Suprapubic skin (tissue), 4 donors: ENCODE measurements at regions not wholly inside any gene's neighbourhood (a gene's known extent, or its start where the extent isn't known, plus 50 kb on each side); places are given as distances from the start of the nearest gene placed in this dataset.
"Not testable (repeated sequence)": the region's sequence is repeated elsewhere in the genome, so short reads cannot be mapped to it uniquely, and the experiment has no call there.

Source experiments
- EP300 ChIP-seq: sonication (generic); formaldehyde crosslinking; IDR thresholded peaks from one replicate; pipeline ENCODE4 v1.6.1; 2017; ENCODE audit warnings: antibody characterized with exemption
- POLR2A ChIP-seq, 2 donors: fragments of 450-650 bp; IDR thresholded peaks; one replicate each; pipeline ENCODE4 v1.6.1; 2017; ENCODE audit warnings: antibody characterized with exemption in 2 of 2, mild to moderate bottlenecking in 2 of 2, moderate library complexity in 2 of 2
- POLR2AphosphoS5 ChIP-seq, 3 donors: sonication (generic); formaldehyde crosslinking; IDR thresholded peaks; one replicate each; pipeline ENCODE4 v1.6.1; 2017; ENCODE audit warnings: antibody characterized with exemption in 3 of 3
- TF ChIP-seq, protein P1 (sequence below), 2 donors: fragments of 200-600 bp in 1 of 2; fragments of 450-650 bp in 1 of 2; sonication (generic) in 1 of 2; IDR thresholded peaks; one replicate each; pipeline ENCODE4 v1.5.1; 2016 to 2019; ENCODE audit warnings: antibody characterized with exemption in 2 of 2, mild to moderate bottlenecking in 1 of 2, moderate library complexity in 1 of 2

DNA sequence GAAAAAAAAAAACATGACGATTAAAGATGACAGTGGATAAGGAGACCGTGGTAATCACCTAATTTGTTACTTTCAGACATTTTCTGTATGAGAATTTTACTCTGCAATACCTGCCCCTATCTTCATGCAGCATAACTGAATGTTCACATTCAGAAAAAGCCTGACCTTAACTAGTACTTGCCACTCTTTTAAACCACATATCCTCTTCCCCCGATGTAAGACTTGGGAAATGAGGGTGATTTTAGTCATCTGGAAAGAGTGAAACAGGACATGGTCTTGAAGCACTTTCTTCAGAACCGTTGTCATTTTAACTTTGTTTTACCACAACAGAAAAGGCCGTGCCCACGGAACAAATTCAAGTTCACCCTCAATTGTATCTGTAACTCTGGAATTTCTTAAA is 318.5 kb downstream of the BCL2L11 start:
- TF ChIP-seq, protein P1, sequence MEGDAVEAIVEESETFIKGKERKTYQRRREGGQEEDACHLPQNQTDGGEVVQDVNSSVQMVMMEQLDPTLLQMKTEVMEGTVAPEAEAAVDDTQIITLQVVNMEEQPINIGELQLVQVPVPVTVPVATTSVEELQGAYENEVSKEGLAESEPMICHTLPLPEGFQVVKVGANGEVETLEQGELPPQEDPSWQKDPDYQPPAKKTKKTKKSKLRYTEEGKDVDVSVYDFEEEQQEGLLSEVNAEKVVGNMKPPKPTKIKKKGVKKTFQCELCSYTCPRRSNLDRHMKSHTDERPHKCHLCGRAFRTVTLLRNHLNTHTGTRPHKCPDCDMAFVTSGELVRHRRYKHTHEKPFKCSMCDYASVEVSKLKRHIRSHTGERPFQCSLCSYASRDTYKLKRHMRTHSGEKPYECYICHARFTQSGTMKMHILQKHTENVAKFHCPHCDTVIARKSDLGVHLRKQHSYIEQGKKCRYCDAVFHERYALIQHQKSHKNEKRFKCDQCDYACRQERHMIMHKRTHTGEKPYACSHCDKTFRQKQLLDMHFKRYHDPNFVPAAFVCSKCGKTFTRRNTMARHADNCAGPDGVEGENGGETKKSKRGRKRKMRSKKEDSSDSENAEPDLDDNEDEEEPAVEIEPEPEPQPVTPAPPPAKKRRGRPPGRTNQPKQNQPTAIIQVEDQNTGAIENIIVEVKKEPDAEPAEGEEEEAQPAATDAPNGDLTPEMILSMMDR (IDR thresholded peaks at IDR 0.05): not testable (repeated sequence)
- TF ChIP-seq POLR2A (IDR thresholded peaks at IDR 0.05); POLR2AphosphoS5 (IDR thresholded peaks at IDR 0.05); EP300: not testable (repeated sequence)
